A549 (cell line): ENCODE measurements at regions not wholly inside any gene's neighbourhood (a gene's known extent, or its start where the extent isn't known, plus 50 kb on each side); places are given as distances from the start of the nearest gene placed in this dataset.
"Not testable (repeated sequence)": the region's sequence is repeated elsewhere in the genome, so short reads cannot be mapped to it uniquely, and the experiment has no call there.

Source experiments
- ATAC-seq, 2 experiments: fragments of 200-7000 bp in 1 of 2; fragments of >200 bp in 1 of 2; cut with Nextera tagmentation in 1 of 2; cut with Tn5 transposase in 1 of 2; 3 replicates each; pipeline versions ENCODE4 v1.8.0 to v1.9.1; 2018 to 2020; ENCODE audit warnings: mild to moderate bottlenecking in 1 of 2, moderate library complexity in 1 of 2
- CTCF ChIA-PET: fragments of 300-600 bp; sonication (Branson Sonifier 250); formaldehyde crosslinking; extraction: SDS; loops from one replicate; lab custom pipeline; 2021; ENCODE audit warnings: antibody characterized with exemption, inconsistent platforms; lab: Yijun Ruan, JAX
- POLR2A ChIA-PET: fragments of 350-600 bp; formaldehyde crosslinking; extraction: SDS; loops from one replicate; lab custom pipeline; 2021; ENCODE audit warnings: antibody characterized with exemption, inconsistent platforms; lab: Yijun Ruan, JAX
- DNase-seq, 2 experiments: peaks; one replicate each; pipeline versions ENCODE4 v3.0.0 to v3.0.0-alpha.2; 2011 to 2016; ENCODE audit warnings: low read depth in 1 of 2, low spot score in 1 of 2
- FAIRE-seq: peaks from 2 replicates; lab custom pipeline; 2011; peaks lifted over from hg19 to GRCh38; lab: Jason Lieb, UNC
- H3K27ac ChIP-seq, 2 experiments: fragments of >200 bp; sonication (Bioruptor Twin); formaldehyde crosslinking; 3 replicates each; pipeline ENCODE4 v1.5.1; 2016 to 2017
- H3K4me1 ChIP-seq: fragments of >200 bp; sonication (Bioruptor Twin); formaldehyde crosslinking; 3 replicates; pipeline ENCODE4 v1.6.1; 2016
- H3K4me2 ChIP-seq: fragments of >200 bp; sonication (Bioruptor Twin); formaldehyde crosslinking; 3 replicates; pipeline ENCODE4 v1.6.1; 2016
- H3K4me3 ChIP-seq: fragments of >200 bp; sonication (Bioruptor Twin); formaldehyde crosslinking; 3 replicates; pipeline ENCODE4 v1.5.1; 2016
- H3K9me3 ChIP-seq: fragments of >200 bp; sonication (Bioruptor Twin); formaldehyde crosslinking; 3 replicates; pipeline ENCODE4 v1.6.1; 2016
- BCL3 ChIP-seq: fragments of >200 bp; sonication (Bioruptor Twin); formaldehyde crosslinking; IDR thresholded peaks from 3 replicates; pipeline ENCODE4 v1.6.1; 2016
- CBX2 ChIP-seq: fragments of 200-600 bp; sonication (generic); IDR thresholded peaks from 2 replicates; pipeline ENCODE4 v1.6.1; 2016; ENCODE audit warnings: low read depth, mild to moderate bottlenecking, borderline replicate concordance
- EHMT2 ChIP-seq: fragments of 200-600 bp; sonication (generic); IDR thresholded peaks from 2 replicates; pipeline ENCODE4 v1.6.1; 2016; ENCODE audit warnings: antibody characterized with exemption, low read depth, mild to moderate bottlenecking, moderate library complexity
- ELK1 ChIP-seq: fragments of 150-350 bp; IDR thresholded peaks from 2 replicates; pipeline ENCODE4 v1.6.1; 2014; ENCODE audit warnings: low read depth, mild to moderate bottlenecking, low read length
- EP300 ChIP-seq, 2 experiments: fragments of >200 bp; sonication (Bioruptor Twin); formaldehyde crosslinking; IDR thresholded peaks; 2 replicates in 1 of 2; 3 replicates in 1 of 2; pipeline ENCODE4 v1.6.1; 2016 to 2017
- ESRRA ChIP-seq: fragments of 150-350 bp; IDR thresholded peaks from 2 replicates; pipeline ENCODE4 v1.6.1; 2014; ENCODE audit warnings: mild to moderate bottlenecking, low read length, borderline replicate concordance
- FOSL2 ChIP-seq, 2 experiments: fragments of 450-650 bp in 1 of 2; fragments of >200 bp in 1 of 2; sonication (Bioruptor Twin) in 1 of 2; formaldehyde crosslinking; IDR thresholded peaks; 2 replicates each; pipeline versions ENCODE4 v1.5.0 to v1.6.1; 2016 to 2020; ENCODE audit warnings: mild to moderate bottlenecking in 1 of 2, moderate library complexity in 1 of 2
- GATA3 ChIP-seq: IDR thresholded peaks from 2 replicates; pipeline ENCODE4 v1.6.1; 2012; ENCODE audit warnings: borderline replicate concordance
- HEYL ChIP-seq: fragments of 250-450 bp; sonication (Bioruptor Pico); IDR thresholded peaks from 2 replicates; pipeline ENCODE4 v1.8.0; 2021; ENCODE audit warnings: mild to moderate bottlenecking, moderate library complexity
- HMGXB4 ChIP-seq: fragments of 250-450 bp; sonication (Bioruptor Pico); IDR thresholded peaks from 2 replicates; pipeline ENCODE4 v1.5.0; 2021; ENCODE audit warnings: mild to moderate bottlenecking, moderate library complexity, borderline replicate concordance
- JUN ChIP-seq, 2 experiments: fragments of >200 bp; sonication (Bioruptor Twin); formaldehyde crosslinking; IDR thresholded peaks; 2 replicates in 1 of 2; 3 replicates in 1 of 2; pipeline ENCODE4 v1.6.1; 2016 to 2017
- JUNB ChIP-seq: fragments of >200 bp; sonication (Bioruptor Twin); formaldehyde crosslinking; IDR thresholded peaks from 2 replicates; pipeline ENCODE4 v1.6.1; 2016
- KDM1A ChIP-seq: fragments of 200-600 bp; sonication (generic); IDR thresholded peaks from 2 replicates; pipeline ENCODE4 v1.6.1; 2016; ENCODE audit warnings: low read depth, mild to moderate bottlenecking
- MAZ ChIP-seq: fragments of 150-350 bp; IDR thresholded peaks from 2 replicates; pipeline ENCODE4 v1.6.1; 2014; ENCODE audit warnings: antibody characterized with exemption, low read depth, low read length, borderline replicate concordance
- MYC ChIP-seq: IDR thresholded peaks from 2 replicates; pipeline ENCODE4 v1.6.1; 2012; ENCODE audit warnings: mild to moderate bottlenecking, inconsistent platforms, low read length, improper control_type of control experiment, borderline replicate concordance
- NPAS2 ChIP-seq: fragments of 250-450 bp; sonication (Bioruptor Pico); IDR thresholded peaks from 2 replicates; pipeline ENCODE4 v1.8.0; 2022; ENCODE audit warnings: mild to moderate bottlenecking, moderate library complexity, borderline replicate concordance
- PHF8 ChIP-seq: fragments of 200-600 bp; sonication (generic); IDR thresholded peaks from 2 replicates; pipeline ENCODE4 v1.6.1; 2016; ENCODE audit warnings: low read depth, mild to moderate bottlenecking, antibody characterized with exemption, moderate library complexity, borderline replicate concordance
- REST ChIP-seq: fragments of 200-600 bp; sonication (generic); IDR thresholded peaks from 2 replicates; pipeline ENCODE4 v1.6.1; 2016; ENCODE audit warnings: antibody characterized with exemption, mild to moderate bottlenecking, moderate library complexity
- RNF2 ChIP-seq: fragments of 200-600 bp; sonication (generic); IDR thresholded peaks from 2 replicates; pipeline ENCODE4 v1.6.1; 2016; ENCODE audit warnings: low read depth, mild to moderate bottlenecking, antibody characterized with exemption, moderate library complexity, borderline replicate concordance
- SREBF2 ChIP-seq: fragments of 450-650 bp; IDR thresholded peaks from 2 replicates; pipeline ENCODE4 v1.6.1; 2014; ENCODE audit warnings: mild to moderate bottlenecking, moderate library complexity
- TP53 ChIP-seq: fragments of 250-450 bp; sonication (Bioruptor Pico); IDR thresholded peaks from 2 replicates; pipeline ENCODE4 v1.5.0; 2021; ENCODE audit warnings: mild to moderate bottlenecking, moderate library complexity
- ZFP36 ChIP-seq: fragments of 450-650 bp; IDR thresholded peaks from 2 replicates; pipeline ENCODE4 v1.6.1; 2014; ENCODE audit warnings: borderline replicate concordance; ENCODE audit not compliant: partially characterized antibody
- WGBS: methylation state at CpG from one replicate; pipeline ENCODE4 v1.1.6; 2017; ENCODE audit errors: missing lambda C conversion rate; 5-methylcytosine and 5-hydroxymethylcytosine counted together

GRCh38 chr22:26945565-26945964, 288.2 kb downstream of the MIAT start (continued):
- TF ChIP-seq HMGXB4 = no peak
- TF ChIP-seq MAZ = no peak

- TF ChIP-seq EHMT2 (0 out of 2 replicates have a peak, but pooled peaks have one; percentile 28), MYC (no peak), FOSL2 (IDR thresholded peaks at IDR 0.05) (no peak), FOSL2 (CRISPR knock-in tag; IDR thresholded peaks at IDR 0.05) (no peak), REST (peak; percentile 86), HMGXB4 (no peak), ELK1 (no peak), GATA3 (no peak), HEYL (CRISPR knock-in tag) (no peak)
- TF ChIP-seq, all 56 proteins: peak for 2
- H3K4me3 ChIP-seq = no peak overlapping the region
- ATAC-seq = no peak
- no peak for FAIRE-seq
- H3K4me2 ChIP-seq = no peak overlapping the region
- 91% methylated on average over 2 of the region's 3 CpGs for WGBS
- H3K4me1 ChIP-seq = no peaks in the 10 kb centered on the region
- DNase-seq = no peak
- POLR2A ChIA-PET = no interaction called here
- no peak overlapping the region for H3K27ac ChIP-seq
- no peaks in the 10 kb centered on the region for H3K9me3 ChIP-seq
- CTCF ChIA-PET = no interaction called here
Observed at GRCh38 chr22:26949193-26949592, 291.8 kb downstream of the MIAT start.

GRCh38 chr22:26951139-26951538, 293.8 kb downstream of the MIAT start:
- FAIRE-seq, POLR2A ChIA-PET, H3K4me2 ChIP-seq, H3K27ac ChIP-seq, ATAC-seq, H3K4me3 ChIP-seq, DNase-seq, CTCF ChIA-PET, H3K4me1 ChIP-seq, H3K9me3 ChIP-seq: not testable (repeated sequence)
- WGBS = 92% methylated on average over 3 of the region's 3 CpGs

- no peak for DNase-seq
- Histone ChIP-seq H3K4me3 (no peak overlapping the region), H3K9me3 (no peaks in the 10 kb centered on the region), H3K27ac (no peak overlapping the region), H3K4me2 (no peak overlapping the region), H3K4me1 (no peaks in the 10 kb centered on the region)
- FAIRE-seq = no peak
- no peak for ATAC-seq
- ChIA-PET CTCF (interaction anchor here (1.3 kb wide), 1 partner anchor 20 kb away, joined by 3 read pairs; no protein-coding TSS in a partner anchor), POLR2A (no interaction called here)
- 41% methylated on average over 4 of the region's 4 CpGs for WGBS
- TF ChIP-seq SREBF2 = no peak
- TF ChIP-seq NPAS2 (CRISPR knock-in tag) = no peak
- TF ChIP-seq FOSL2 (IDR thresholded peaks at IDR 0.05) = no peak
- TF ChIP-seq FOSL2 (CRISPR knock-in tag; IDR thresholded peaks at IDR 0.05) = no peak
- TF ChIP-seq KDM1A = no peak
- TF ChIP-seq TP53 (CRISPR knock-in tag) = no peak
- TF ChIP-seq CBX2 = no peak
- TF ChIP-seq JUNB = no peak
- no peak for TF ChIP-seq ESRRA
- no peak for TF ChIP-seq BCL3
- TF ChIP-seq EP300 (IDR thresholded peaks at IDR 0.05) = no peak
- no peak for TF ChIP-seq RNF2
- TF ChIP-seq PHF8 = no peak
- no peak for TF ChIP-seq JUN (IDR thresholded peaks at IDR 0.05)
- no peak for TF ChIP-seq MAZ
- TF ChIP-seq ZFP36 = no peak
Observed at GRCh38 chr22:26952004-26952403, 294.6 kb downstream of the MIAT start.
